Endothelial cell (in vitro differentiated cells): ENCODE measurements at regions not wholly inside any gene's neighbourhood (a gene's known extent, or its start where the extent isn't known, plus 50 kb on each side); places are given as distances from the start of the nearest gene placed in this dataset.

Experiments
- DNase-seq: peaks from one replicate; pipeline ENCODE4 v3.0.0; 2021; ENCODE audit warnings: low spot score
- H3K27ac Mint-ChIP-seq: one replicate; pipeline ENCODE4 v1.8.0; 2021; ENCODE audit warnings: mixed read lengths, inconsistent platforms; ENCODE audit not compliant: unreplicated experiment
- H3K27me3 Mint-ChIP-seq: one replicate; pipeline ENCODE4 v1.8.0; 2021; ENCODE audit warnings: mild to moderate bottlenecking, moderate library complexity, mixed read lengths, inconsistent platforms; ENCODE audit not compliant: unreplicated experiment
- H3K36me3 Mint-ChIP-seq: one replicate; pipeline ENCODE4 v1.8.0; 2021; ENCODE audit warnings: mild to moderate bottlenecking, low read depth, mixed read lengths, inconsistent platforms; ENCODE audit not compliant: unreplicated experiment
- H3K4me1 Mint-ChIP-seq: one replicate; pipeline ENCODE4 v1.8.0; 2021; ENCODE audit warnings: mild to moderate bottlenecking, mixed read lengths, inconsistent platforms; ENCODE audit not compliant: unreplicated experiment
- H3K4me3 Mint-ChIP-seq: one replicate; pipeline ENCODE4 v1.8.0; 2021; ENCODE audit warnings: mild to moderate bottlenecking, mixed read lengths, inconsistent platforms; ENCODE audit not compliant: unreplicated experiment
- H3K9me3 Mint-ChIP-seq: one replicate; pipeline ENCODE4 v1.8.0; 2021; ENCODE audit warnings: mixed read lengths, inconsistent platforms; ENCODE audit not compliant: unreplicated experiment
- TF ChIP-seq, protein P1 (sequence below): fragments of 200-600 bp; sonication (generic); IDR thresholded peaks from one replicate; pipeline ENCODE4 v1.5.0; 2021; ENCODE audit warnings: antibody characterized with exemption; ENCODE audit not compliant: unreplicated experiment

DNA sequence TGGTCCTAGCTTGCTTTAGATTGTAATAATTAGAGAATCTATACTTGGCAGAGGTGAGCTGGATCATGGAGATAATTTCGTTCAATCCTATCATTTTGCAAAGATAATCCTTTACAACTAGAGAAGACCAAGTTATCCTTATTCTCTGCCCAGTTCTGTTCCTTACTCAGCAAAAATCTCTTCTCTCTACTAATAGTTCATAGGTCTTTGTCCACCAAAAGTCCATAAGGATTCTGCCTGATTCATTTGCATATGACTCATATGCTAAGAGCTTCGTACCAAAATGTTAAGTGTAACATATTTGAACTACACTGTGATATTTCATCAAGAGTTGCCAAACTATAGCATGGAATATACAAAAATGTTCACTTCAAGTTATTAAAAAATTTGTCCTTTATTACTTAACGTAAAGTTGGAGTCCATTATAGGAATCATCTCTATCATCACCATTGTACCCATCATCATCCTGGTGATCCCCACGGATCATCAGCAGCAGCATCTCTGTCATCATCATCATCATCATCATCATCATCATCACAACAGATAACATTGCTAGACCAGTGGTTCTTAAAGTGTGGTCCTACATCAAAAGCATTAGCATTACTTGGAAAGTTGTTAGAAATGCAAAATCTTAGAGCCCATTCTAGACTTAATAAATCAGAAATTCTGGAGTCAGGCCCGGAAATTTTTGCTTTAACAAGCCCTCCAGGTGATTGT lies 463.0 kb downstream of the DHX35 start:
- no peaks in the 10 kb centered on the region for H3K36me3 Mint-ChIP-seq
- H3K9me3 Mint-ChIP-seq = no peaks in the 10 kb centered on the region
- DNase-seq = no peak
- no peaks in the 10 kb centered on the region for H3K4me1 Mint-ChIP-seq
- H3K4me3 Mint-ChIP-seq = no peak overlapping the region
- TF ChIP-seq, protein P1, sequence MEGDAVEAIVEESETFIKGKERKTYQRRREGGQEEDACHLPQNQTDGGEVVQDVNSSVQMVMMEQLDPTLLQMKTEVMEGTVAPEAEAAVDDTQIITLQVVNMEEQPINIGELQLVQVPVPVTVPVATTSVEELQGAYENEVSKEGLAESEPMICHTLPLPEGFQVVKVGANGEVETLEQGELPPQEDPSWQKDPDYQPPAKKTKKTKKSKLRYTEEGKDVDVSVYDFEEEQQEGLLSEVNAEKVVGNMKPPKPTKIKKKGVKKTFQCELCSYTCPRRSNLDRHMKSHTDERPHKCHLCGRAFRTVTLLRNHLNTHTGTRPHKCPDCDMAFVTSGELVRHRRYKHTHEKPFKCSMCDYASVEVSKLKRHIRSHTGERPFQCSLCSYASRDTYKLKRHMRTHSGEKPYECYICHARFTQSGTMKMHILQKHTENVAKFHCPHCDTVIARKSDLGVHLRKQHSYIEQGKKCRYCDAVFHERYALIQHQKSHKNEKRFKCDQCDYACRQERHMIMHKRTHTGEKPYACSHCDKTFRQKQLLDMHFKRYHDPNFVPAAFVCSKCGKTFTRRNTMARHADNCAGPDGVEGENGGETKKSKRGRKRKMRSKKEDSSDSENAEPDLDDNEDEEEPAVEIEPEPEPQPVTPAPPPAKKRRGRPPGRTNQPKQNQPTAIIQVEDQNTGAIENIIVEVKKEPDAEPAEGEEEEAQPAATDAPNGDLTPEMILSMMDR = no peak
- no peak overlapping the region for H3K27ac Mint-ChIP-seq
- no peaks in the 10 kb centered on the region for H3K27me3 Mint-ChIP-seq

DNA sequence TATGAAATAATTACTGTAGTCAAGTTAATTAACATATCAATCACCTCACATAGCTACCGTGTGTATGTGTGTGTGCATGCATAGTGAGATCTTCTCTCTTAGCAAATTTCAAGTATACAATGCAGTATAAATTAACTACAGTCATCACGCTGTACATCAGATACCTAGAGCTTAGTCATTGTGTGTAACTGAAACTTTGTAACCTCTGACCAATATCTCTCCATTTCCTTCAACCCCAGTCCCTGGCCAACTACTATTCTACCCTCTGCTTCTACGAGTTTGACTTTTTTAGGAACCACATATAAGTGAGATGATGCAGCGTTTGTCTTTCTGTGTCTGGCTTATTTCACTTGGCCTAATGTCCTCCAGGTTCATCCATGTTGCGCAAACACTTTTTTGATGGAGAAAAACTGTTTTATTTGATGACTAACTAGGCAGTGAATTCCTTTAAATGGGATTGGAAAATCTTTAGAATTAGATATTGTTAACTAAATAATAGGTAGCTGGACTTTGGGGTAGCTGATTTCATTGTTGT lies 459.5 kb downstream of the DHX35 start:
- DNase-seq = no peak
- Mint-ChIP-seq H3K4me3 (no peak overlapping the region), H3K4me1 (no peaks in the 10 kb centered on the region), H3K27me3 (no peaks in the 10 kb centered on the region), H3K36me3 (no peaks in the 10 kb centered on the region), H3K27ac (no peak overlapping the region), H3K9me3 (no peaks in the 10 kb centered on the region)
- TF ChIP-seq, protein P1 = no peak

GRCh38 chr20:39412091-39412490 lies 449.9 kb downstream of the DHX35 start:
- H3K27ac Mint-ChIP-seq = no peak overlapping the region

DNA sequence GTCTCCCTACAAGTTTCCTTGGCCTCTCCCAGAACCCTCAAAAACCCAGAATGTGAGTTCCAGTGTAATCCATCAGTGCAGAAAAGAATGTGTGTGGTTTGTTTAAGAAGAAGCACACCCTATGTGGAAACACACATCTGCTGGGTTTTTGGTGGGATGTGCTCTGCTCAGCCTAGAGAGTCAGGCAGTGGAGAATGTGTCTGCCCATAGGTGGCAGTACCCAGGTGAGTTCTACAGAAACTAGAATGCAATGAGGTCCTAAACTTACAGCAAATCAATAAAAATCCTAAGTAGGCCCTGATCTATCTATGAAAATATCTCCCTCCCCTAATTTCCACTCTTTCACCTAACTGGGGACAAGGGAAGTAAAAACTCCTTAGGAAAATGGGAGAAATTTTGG lies 437.3 kb downstream of the DHX35 start:
- H3K27me3 Mint-ChIP-seq = peaks cover 1% of the 10 kb centered on the region
- TF ChIP-seq, protein P1 = no peak
- H3K9me3 Mint-ChIP-seq = no peaks in the 10 kb centered on the region
- DNase-seq = no peak
- no peaks in the 10 kb centered on the region for H3K36me3 Mint-ChIP-seq
- H3K27ac Mint-ChIP-seq = no peak overlapping the region
- H3K4me1 Mint-ChIP-seq = no peaks in the 10 kb centered on the region
- no peak overlapping the region for H3K4me3 Mint-ChIP-seq

More at GRCh38 chr20:39412091-39412490, 449.9 kb downstream of the DHX35 start:
- Mint-ChIP-seq H3K9me3 (no peaks in the 10 kb centered on the region), H3K4me1 (no peaks in the 10 kb centered on the region), H3K36me3 (no peaks in the 10 kb centered on the region), H3K4me3 (no peak overlapping the region), H3K27me3 (peaks cover 1% of the 10 kb centered on the region)
- TF ChIP-seq, protein P1 = no peak
- DNase-seq = no peak

DNA sequence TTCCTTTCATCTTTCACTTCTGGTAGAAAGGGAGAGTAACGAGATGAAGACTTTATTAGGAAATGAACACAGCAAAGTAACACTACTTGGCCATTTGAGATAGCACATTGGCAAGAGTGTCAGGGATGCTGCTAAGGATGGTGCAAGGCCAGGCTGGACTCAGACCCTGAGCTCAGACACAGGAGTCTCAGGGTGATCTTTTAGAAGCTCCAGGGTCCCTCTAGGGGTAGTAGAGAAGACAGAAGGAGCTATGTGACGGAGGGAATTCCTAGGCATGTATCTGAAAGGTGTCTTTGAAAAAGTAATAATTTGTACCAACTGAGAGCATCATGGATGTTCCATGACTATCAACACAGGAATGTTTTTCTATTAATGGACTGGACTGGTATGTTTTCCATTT lies 436.5 kb downstream of the DHX35 start:
- Mint-ChIP-seq H3K4me3 (no peak overlapping the region), H3K9me3 (no peaks in the 10 kb centered on the region), H3K4me1 (no peaks in the 10 kb centered on the region), H3K27ac (no peak overlapping the region), H3K36me3 (no peaks in the 10 kb centered on the region), H3K27me3 (peaks cover 1% of the 10 kb centered on the region)
- TF ChIP-seq, protein P1 = no peak
- no peak for DNase-seq
